ENCODE measurements at regions not wholly inside any gene's neighbourhood (a gene's known extent, or its start where the extent isn't known, plus 50 kb on each side); places are given as distances from the start of the nearest gene placed in this dataset.

DNA sequence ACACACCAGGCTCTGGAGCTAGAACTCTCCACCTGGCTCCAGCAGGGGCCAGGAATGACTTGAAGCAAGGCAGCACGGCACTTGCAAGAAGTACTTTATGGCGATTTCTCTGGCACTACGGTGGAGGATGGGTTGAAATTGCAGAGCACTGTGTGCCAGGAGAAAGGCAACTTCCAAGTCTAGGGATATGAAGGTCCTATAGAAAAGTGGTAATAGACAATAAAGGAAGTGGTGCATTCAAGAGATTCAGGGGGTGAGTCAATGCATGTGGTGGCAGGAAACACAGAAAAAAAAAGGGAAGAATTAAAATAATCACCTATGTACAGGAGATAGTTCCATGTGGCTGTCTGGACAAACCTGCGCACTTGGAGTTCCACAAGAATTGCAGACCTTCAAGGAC lies 240.3 kb upstream of the DYNLRB2 start:
- Histone ChIP-seq H3K4me1 (no peaks in the 10 kb centered on the region), H3K79me2 (no peaks in the 10 kb centered on the region), H3K9ac (no peak overlapping the region), H3K27me3 (ENCODE audit: control insufficient read depth, insufficient read depth, low read length) (no peaks in the 10 kb centered on the region), H2AFZ (no peak overlapping the region), H3K9me3 (ENCODE audit: control insufficient read depth, low read length) (no peaks in the 10 kb centered on the region), H3K27ac (no peak overlapping the region), H3K4me2 (ENCODE audit: low read length) (no peak overlapping the region), H3K36me3 (ENCODE audit: control insufficient read depth, insufficient read depth, low read length) (no peaks in the 10 kb centered on the region), H3K4me3 (ENCODE audit: low read depth, low read length) (no peak overlapping the region)
- TF ChIP-seq, protein P1, sequence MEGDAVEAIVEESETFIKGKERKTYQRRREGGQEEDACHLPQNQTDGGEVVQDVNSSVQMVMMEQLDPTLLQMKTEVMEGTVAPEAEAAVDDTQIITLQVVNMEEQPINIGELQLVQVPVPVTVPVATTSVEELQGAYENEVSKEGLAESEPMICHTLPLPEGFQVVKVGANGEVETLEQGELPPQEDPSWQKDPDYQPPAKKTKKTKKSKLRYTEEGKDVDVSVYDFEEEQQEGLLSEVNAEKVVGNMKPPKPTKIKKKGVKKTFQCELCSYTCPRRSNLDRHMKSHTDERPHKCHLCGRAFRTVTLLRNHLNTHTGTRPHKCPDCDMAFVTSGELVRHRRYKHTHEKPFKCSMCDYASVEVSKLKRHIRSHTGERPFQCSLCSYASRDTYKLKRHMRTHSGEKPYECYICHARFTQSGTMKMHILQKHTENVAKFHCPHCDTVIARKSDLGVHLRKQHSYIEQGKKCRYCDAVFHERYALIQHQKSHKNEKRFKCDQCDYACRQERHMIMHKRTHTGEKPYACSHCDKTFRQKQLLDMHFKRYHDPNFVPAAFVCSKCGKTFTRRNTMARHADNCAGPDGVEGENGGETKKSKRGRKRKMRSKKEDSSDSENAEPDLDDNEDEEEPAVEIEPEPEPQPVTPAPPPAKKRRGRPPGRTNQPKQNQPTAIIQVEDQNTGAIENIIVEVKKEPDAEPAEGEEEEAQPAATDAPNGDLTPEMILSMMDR (IDR thresholded peaks at IDR 0.05): no peak

DNA sequence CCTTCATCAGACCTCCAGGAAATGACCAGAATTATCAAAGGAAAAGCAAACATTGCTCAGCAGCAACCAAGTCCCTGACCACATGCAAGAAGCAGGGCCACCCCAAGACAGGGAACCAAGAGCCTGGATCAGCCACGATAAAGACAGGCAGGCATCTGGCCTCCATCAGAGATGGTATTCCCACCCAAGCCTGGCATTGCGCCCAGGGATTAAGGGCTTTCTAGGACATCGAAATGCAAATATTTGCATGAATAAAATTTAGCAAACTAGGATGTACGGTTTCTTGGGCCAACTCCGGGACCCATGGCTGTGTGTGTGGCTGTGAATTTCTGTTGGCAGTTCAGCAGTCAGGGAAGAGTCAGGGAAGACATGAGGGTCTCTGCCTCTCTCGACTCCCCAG lies 241.4 kb upstream of the DYNLRB2 start:
- TF ChIP-seq, protein P1 (IDR thresholded peaks at IDR 0.05): no peak
- Histone ChIP-seq H3K27ac (no peak overlapping the region), H3K9me3 (ENCODE audit: control insufficient read depth, low read length) (no peaks in the 10 kb centered on the region), H3K79me2 (no peaks in the 10 kb centered on the region), H3K36me3 (ENCODE audit: control insufficient read depth, insufficient read depth, low read length) (no peaks in the 10 kb centered on the region), H3K27me3 (ENCODE audit: control insufficient read depth, insufficient read depth, low read length) (no peaks in the 10 kb centered on the region), H3K4me2 (ENCODE audit: low read length) (no peak overlapping the region), H3K9ac (no peak overlapping the region), H2AFZ (no peak overlapping the region), H3K4me3 (ENCODE audit: low read depth, low read length) (no peak overlapping the region), H3K4me1 (no peaks in the 10 kb centered on the region)

DNA sequence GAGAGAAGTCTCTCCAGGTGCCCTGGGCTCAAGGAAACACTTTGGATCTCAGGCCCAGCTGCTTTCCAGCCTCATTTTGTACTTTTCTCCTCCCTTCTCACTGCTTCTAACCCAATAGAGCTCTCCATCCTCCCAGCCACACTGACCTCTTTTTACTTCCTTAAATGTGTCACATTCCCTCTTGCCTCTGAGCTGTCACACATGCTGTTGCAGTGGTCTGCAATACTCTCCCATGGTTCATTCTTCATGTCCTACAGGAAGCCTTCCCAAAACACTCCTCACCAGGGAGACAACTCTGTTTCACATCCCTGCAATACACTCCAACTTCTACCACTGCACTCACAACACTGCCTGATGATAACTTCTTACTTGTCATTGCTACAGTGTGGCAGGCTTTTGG lies 242.1 kb upstream of the DYNLRB2 start:
- H3K9me3 ChIP-seq (ENCODE audit: control insufficient read depth, low read length): no peaks in the 10 kb centered on the region
- no peak overlapping the region for H3K27ac ChIP-seq
- no peaks in the 10 kb centered on the region for H3K36me3 ChIP-seq (ENCODE audit: control insufficient read depth, insufficient read depth, low read length)
- no peak overlapping the region for H2AFZ ChIP-seq
- no peaks in the 10 kb centered on the region for H3K27me3 ChIP-seq (ENCODE audit: control insufficient read depth, insufficient read depth, low read length)
- TF ChIP-seq, protein P1 (IDR thresholded peaks at IDR 0.05): no peak
- H3K79me2 ChIP-seq: no peaks in the 10 kb centered on the region
- H3K4me3 ChIP-seq (ENCODE audit: low read depth, low read length): no peak overlapping the region
- H3K4me2 ChIP-seq (ENCODE audit: low read length): no peak overlapping the region
- no peaks in the 10 kb centered on the region for H3K4me1 ChIP-seq
- no peak overlapping the region for H3K9ac ChIP-seq

DNA sequence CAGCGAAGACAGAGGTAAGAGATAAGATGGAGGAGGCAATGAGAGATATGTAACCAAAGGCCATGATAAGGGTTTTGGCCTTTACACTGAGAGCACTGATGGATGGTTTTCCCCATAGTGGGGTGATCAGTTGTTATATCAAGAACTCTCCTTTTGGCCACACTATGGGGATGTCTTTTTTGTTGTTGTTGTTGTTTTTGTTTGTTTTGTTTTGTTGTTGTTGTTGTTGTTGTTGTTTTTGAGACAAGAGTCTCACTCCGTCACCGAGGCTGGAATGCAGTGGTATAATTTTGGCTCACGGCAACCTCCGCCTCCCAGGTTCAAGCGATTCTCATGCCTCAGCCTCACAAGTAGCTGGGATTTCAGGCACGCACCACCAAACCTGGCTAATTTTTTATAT lies 244.8 kb upstream of the DYNLRB2 start:
- TF ChIP-seq, protein P1 (IDR thresholded peaks at IDR 0.05): no peak
- H3K27ac ChIP-seq: no peak overlapping the region
- H3K27me3 ChIP-seq (ENCODE audit: control insufficient read depth, insufficient read depth, low read length): no peaks in the 10 kb centered on the region
- no peak overlapping the region for H3K9ac ChIP-seq
- H3K36me3 ChIP-seq (ENCODE audit: control insufficient read depth, insufficient read depth, low read length): no peaks in the 10 kb centered on the region
- H3K9me3 ChIP-seq (ENCODE audit: control insufficient read depth, low read length): no peaks in the 10 kb centered on the region
- H3K4me2 ChIP-seq (ENCODE audit: low read length): no peak overlapping the region
- H3K4me3 ChIP-seq (ENCODE audit: low read depth, low read length): no peak overlapping the region
- H3K79me2 ChIP-seq: no peaks in the 10 kb centered on the region
- H3K4me1 ChIP-seq: no peaks in the 10 kb centered on the region
- H2AFZ ChIP-seq: no peak overlapping the region

DNA sequence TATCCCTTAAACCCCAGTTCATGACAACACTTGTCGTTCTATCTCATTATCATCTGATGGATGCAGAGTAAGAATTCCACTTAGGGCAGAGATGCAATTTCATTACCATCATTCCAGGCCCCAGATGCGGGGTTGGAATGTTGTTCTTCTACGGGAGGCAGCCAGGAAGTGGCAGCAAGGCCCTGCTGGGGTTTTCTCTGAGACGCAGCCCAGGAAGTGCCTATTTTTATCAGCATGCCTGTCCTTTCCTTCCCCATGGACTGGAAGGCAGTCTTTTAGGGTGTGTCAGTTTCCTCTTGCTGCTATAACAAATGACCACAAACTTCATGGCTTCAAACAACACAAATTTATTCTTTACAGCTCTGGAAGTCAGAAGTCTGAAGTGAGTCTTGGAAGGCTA lies 246.6 kb upstream of the DYNLRB2 start:
- Histone ChIP-seq H3K4me2 (ENCODE audit: low read length) (no peak overlapping the region), H3K27ac (no peak overlapping the region), H3K4me3 (ENCODE audit: low read depth, low read length) (no peak overlapping the region), H3K79me2 (no peaks in the 10 kb centered on the region), H3K9me3 (ENCODE audit: control insufficient read depth, low read length) (no peaks in the 10 kb centered on the region), H2AFZ (no peak overlapping the region), H3K9ac (no peak overlapping the region), H3K4me1 (no peaks in the 10 kb centered on the region), H3K27me3 (ENCODE audit: control insufficient read depth, insufficient read depth, low read length) (no peaks in the 10 kb centered on the region), H3K36me3 (ENCODE audit: control insufficient read depth, insufficient read depth, low read length) (no peaks in the 10 kb centered on the region)
- TF ChIP-seq, protein P1 (IDR thresholded peaks at IDR 0.05): no peak

Measured in parathyroid adenoma (tissue), 2 donors.